ENCODE measurements at regions not wholly inside any gene's neighbourhood (a gene's known extent, or its start where the extent isn't known, plus 50 kb on each side); places are given as distances from the start of the nearest gene placed in this dataset.

GRCh38 chr2:118675531-118675930, 171.9 kb downstream of the EN1 start:
- peaks cover 6% of the 10 kb centered on the region for H3K27me3 Mint-ChIP-seq (ENCODE audit: insufficient read depth, unreplicated experiment)
- no TSS peak for BruUV-seq (replicated peaks)

DNA sequence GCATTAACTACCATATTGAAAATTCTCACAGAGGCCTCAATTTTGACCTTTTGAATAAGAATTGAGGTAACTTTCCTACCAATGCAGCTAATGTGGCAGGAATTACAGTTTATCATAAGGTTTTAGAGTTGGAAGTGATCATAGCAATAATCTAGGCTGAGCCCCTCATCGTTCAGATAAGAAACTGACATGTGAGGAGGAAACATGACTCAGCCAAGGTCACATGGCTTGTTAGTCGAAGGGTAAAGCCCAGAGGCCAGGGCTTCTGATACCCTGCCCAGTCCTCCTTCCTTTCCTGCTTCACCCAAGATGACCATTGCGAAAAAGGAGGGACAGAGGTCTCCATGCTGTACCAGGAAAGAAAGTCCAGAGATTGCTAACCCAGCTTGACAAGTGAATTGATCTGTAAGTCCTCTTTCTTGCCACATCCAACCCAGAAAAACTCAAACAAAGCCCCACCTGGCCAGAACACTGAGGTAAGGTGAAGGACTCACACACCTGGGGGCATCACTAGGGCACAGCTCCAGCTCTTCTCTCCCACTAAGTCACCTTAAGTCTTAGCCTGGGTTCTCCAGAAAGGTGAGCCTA, 174.8 kb downstream of the EN1 start:
- Histone ChIP-seq H3K9me3 (no peaks in the 10 kb centered on the region), H3K4me3 (ENCODE audit: low read depth, low read length) (no peak overlapping the region), H3K36me3 (ENCODE audit: control insufficient read depth, insufficient read depth, low read length) (no peaks in the 10 kb centered on the region), H3K4me1 (0 out of 2 replicates have a peak, but pooled peaks cover 4% of the 10 kb centered on the region), H3K27me3 (replicated peaks; ENCODE audit: control insufficient read depth, insufficient read depth, low read length) (no peaks in the 10 kb centered on the region)
- TF ChIP-seq, protein P1, sequence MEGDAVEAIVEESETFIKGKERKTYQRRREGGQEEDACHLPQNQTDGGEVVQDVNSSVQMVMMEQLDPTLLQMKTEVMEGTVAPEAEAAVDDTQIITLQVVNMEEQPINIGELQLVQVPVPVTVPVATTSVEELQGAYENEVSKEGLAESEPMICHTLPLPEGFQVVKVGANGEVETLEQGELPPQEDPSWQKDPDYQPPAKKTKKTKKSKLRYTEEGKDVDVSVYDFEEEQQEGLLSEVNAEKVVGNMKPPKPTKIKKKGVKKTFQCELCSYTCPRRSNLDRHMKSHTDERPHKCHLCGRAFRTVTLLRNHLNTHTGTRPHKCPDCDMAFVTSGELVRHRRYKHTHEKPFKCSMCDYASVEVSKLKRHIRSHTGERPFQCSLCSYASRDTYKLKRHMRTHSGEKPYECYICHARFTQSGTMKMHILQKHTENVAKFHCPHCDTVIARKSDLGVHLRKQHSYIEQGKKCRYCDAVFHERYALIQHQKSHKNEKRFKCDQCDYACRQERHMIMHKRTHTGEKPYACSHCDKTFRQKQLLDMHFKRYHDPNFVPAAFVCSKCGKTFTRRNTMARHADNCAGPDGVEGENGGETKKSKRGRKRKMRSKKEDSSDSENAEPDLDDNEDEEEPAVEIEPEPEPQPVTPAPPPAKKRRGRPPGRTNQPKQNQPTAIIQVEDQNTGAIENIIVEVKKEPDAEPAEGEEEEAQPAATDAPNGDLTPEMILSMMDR (IDR thresholded peaks at IDR 0.05; ENCODE audit: insufficient read depth in 1 of 2, low read depth in 1 of 2, low read length in 1 of 2, severe bottlenecking in 1 of 2, unreplicated experiment in 1 of 2) = no peak
- H3K36me3 Mint-ChIP-seq (ENCODE audit: insufficient read depth, unreplicated experiment) = no peaks in the 10 kb centered on the region
- POLR2A ChIA-PET = no interaction called here
- CTCF ChIA-PET = no interaction called here
- intact Hi-C loops (cut with micrococcal nuclease; ENCODE audit: unreplicated experiment) = no loop called here
- H3K4me1 Mint-ChIP-seq (ENCODE audit: low read depth, unreplicated experiment) = peaks cover 10% of the 10 kb centered on the region
- DNase-seq = no peak
- no TSS peak for BruUV-seq (replicated peaks)
- H3K27ac Mint-ChIP-seq (ENCODE audit: unreplicated experiment) = no peak overlapping the region
- H3K9me3 Mint-ChIP-seq (ENCODE audit: unreplicated experiment) = no peaks in the 10 kb centered on the region
- no peak overlapping the region for H3K4me3 Mint-ChIP-seq (ENCODE audit: unreplicated experiment)
- peaks cover 2% of the 10 kb centered on the region for H3K27me3 Mint-ChIP-seq (ENCODE audit: insufficient read depth, unreplicated experiment)

More at GRCh38 chr2:118675531-118675930, 171.9 kb downstream of the EN1 start:
- H3K4me1 ChIP-seq = no peaks in the 10 kb centered on the region
- no peaks in the 10 kb centered on the region; the same call in 1 of the 2 replicates for H3K27me3 ChIP-seq (replicated peaks; ENCODE audit: control insufficient read depth, insufficient read depth, low read length)
- DNase-seq = no peak
- Mint-ChIP-seq H3K36me3 (ENCODE audit: insufficient read depth, unreplicated experiment) (no peaks in the 10 kb centered on the region), H3K4me3 (ENCODE audit: unreplicated experiment) (no peak overlapping the region), H3K4me1 (ENCODE audit: low read depth, unreplicated experiment) (no peaks in the 10 kb centered on the region), H3K27ac (ENCODE audit: unreplicated experiment) (no peak overlapping the region), H3K9me3 (ENCODE audit: unreplicated experiment) (no peaks in the 10 kb centered on the region)
- H3K9me3 ChIP-seq = no peaks in the 10 kb centered on the region
- ChIA-PET CTCF (no interaction called here), POLR2A (no interaction called here)
- no peaks in the 10 kb centered on the region for H3K36me3 ChIP-seq (ENCODE audit: control insufficient read depth, insufficient read depth, low read length)
- intact Hi-C loops (cut with micrococcal nuclease; ENCODE audit: unreplicated experiment) = no loop called here
- no peak overlapping the region for H3K4me3 ChIP-seq (ENCODE audit: low read depth, low read length)
- TF ChIP-seq, protein P1 (IDR thresholded peaks at IDR 0.05; ENCODE audit: insufficient read depth in 1 of 2, low read depth in 1 of 2, low read length in 1 of 2, severe bottlenecking in 1 of 2, unreplicated experiment in 1 of 2) = no peak

GRCh38 chr2:118671701-118672454, 175.6 kb downstream of the EN1 start:
- Mint-ChIP-seq H3K4me1 (ENCODE audit: low read depth, unreplicated experiment) (peaks cover 10% of the 10 kb centered on the region), H3K27me3 (ENCODE audit: insufficient read depth, unreplicated experiment) (peaks cover under 1% of the 10 kb centered on the region), H3K27ac (ENCODE audit: unreplicated experiment) (no peak overlapping the region), H3K4me3 (ENCODE audit: unreplicated experiment) (no peak overlapping the region), H3K36me3 (ENCODE audit: insufficient read depth, unreplicated experiment) (no peaks in the 10 kb centered on the region), H3K9me3 (ENCODE audit: unreplicated experiment) (no peaks in the 10 kb centered on the region)
- TF ChIP-seq, protein P1 (IDR thresholded peaks at IDR 0.05; ENCODE audit: insufficient read depth in 1 of 2, low read depth in 1 of 2, low read length in 1 of 2, severe bottlenecking in 1 of 2, unreplicated experiment in 1 of 2) = no peak
- Histone ChIP-seq H3K9me3 (no peaks in the 10 kb centered on the region), H3K4me3 (ENCODE audit: low read depth, low read length) (no peak overlapping the region), H3K27me3 (replicated peaks; ENCODE audit: control insufficient read depth, insufficient read depth, low read length) (no peaks in the 10 kb centered on the region), H3K36me3 (ENCODE audit: control insufficient read depth, insufficient read depth, low read length) (no peaks in the 10 kb centered on the region), H3K4me1 (0 out of 2 replicates have a peak, but pooled peaks cover 4% of the 10 kb centered on the region)
- BruUV-seq (replicated peaks) = no TSS peak
- POLR2A ChIA-PET = no interaction called here
- intact Hi-C loops (cut with micrococcal nuclease; ENCODE audit: unreplicated experiment) = no loop called here
- CTCF ChIA-PET = no interaction called here
- DNase-seq = no peak

All from Caco-2 (cell line).